Prostate gland (tissue), 2 donors: ENCODE measurements at regions not wholly inside any gene's neighbourhood (a gene's known extent, or its start where the extent isn't known, plus 50 kb on each side); places are given as distances from the start of the nearest gene placed in this dataset.

Source experiments
- CTCF ChIP-seq, 4 experiments: fragments of 200-600 bp in 2 of 4; fragments of 450-650 bp in 2 of 4; sonication (generic) in 2 of 4; IDR thresholded peaks; 1 replicate in 3 of 4; 2 replicates in 1 of 4; pipeline ENCODE4 v1.5.1; 2016 to 2019; ENCODE audit warnings: antibody characterized with exemption in 4 of 4, mild to moderate bottlenecking in 2 of 4, moderate library complexity in 2 of 4
- POLR2A ChIP-seq: fragments of 450-650 bp; IDR thresholded peaks from one replicate; pipeline ENCODE4 v1.6.1; 2016; ENCODE audit warnings: antibody characterized with exemption, mild to moderate bottlenecking

- TF ChIP-seq POLR2A (no peak), CTCF (IDR thresholded peaks at IDR 0.05) (no peak)
These were observed 641.7 kb upstream of the NRXN1 start for GRCh38 chr2:51673628-51674027.
